Inflammatory macrophage treated with lipopolysaccharide for 1 hour (primary cell): ENCODE measurements at regions not wholly inside any gene's neighbourhood (a gene's known extent, or its start where the extent isn't known, plus 50 kb on each side); places are given as distances from the start of the nearest gene placed in this dataset.
"Not testable (repeated sequence)": the region's sequence is repeated elsewhere in the genome, so short reads cannot be mapped to it uniquely, and the experiment has no call there.

Experiments
- DNase-seq, 2 donors: peaks; one replicate each; pipeline ENCODE4 v3.0.0-alpha.2; 2020 to 2022

DNA sequence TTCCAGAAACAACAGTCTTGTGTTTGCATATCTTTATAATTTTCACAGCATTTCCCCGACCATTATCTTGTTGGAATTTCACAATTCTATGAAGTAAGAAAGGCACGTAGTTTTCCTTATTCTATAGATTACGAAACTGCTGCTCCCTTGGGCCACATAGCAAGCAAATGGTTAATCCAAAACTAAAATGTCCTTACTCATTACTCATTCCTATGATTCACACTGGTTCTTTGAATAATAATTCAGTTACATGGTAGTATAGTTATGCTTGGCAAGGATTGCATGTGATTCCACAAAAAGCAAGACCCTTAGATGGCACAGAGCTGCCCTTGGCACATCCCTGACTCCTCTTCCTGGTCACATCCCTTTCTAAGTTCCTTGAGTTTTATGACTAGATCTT is 51.2 kb downstream of the OR13H1 start:
- DNase-seq: no peak

DNA sequence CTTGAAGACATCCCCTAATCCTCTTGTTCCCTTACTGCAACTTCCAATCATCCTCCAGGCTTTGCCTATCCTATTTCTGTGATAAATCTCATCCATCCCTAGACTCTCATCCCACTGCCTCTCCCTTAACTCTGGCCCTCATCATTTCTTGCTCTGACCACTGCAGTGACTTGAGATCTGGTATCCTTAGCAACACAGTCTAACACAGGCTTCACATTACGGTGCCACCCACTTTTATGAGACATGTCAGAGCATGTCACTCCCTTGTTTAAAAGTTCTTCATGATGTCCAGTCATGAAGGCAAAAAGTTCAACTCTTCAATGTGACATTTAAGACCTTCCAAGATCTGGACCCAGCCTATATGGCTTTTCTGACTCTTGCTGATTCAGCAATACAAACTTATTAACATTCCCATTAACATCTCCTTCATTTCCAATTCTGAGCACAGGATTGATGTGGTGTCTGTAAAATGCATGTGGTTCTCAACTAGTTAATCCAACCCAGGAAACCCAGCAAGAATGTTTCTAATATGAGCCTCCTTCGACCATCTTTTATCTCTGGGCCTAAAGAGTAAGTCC is 64.0 kb downstream of the OR13H1 start:
- no peak for DNase-seq

- DNase-seq: no peak
Observed at GRCh38 chrX:131609480-131609879, 65.6 kb downstream of the OR13H1 start.

GRCh38 chrX:131613260-131613659 is 69.4 kb downstream of the OR13H1 start:
- DNase-seq: no peak

DNA sequence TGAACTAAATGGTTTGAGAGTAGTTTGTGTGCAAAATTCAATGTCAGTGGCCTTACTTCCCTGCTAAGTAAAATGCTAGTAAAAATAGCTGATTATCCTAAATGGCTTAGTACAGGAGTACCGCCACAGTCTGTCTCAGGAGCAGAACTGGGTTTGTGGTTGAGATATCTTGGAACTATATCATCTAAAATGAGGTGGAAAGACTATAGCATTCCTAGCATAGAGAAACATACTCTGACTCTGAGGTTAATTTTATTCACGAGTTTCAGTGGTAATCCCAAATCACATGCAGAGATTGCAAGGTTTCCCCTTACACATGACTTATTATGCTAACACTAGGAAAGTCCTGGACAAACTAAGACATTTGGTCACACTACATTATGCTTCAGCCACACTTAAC is 70.4 kb downstream of the OR13H1 start:
- no peak for DNase-seq

- DNase-seq: no peak
Observed at GRCh38 chrX:131617182-131617581, 73.3 kb downstream of the OR13H1 start.

DNA sequence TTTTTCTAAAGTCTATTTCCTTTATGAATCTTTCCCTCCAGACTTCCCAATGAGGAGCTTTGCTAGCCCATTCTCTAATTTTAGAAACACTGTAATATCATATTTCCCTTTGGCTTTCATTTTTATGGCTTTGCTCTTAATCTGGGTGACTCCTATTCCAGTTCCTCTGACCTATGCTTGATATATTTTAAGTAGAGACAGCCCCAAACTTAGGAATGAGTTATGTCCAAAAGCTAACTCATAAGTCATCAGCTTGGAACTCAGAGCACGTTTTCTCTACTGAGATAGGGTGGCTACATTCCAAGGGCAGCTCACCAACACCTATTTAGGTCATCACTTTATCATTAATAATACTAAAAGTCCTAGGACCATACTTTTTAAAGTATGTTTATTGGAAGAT is 77.8 kb downstream of the OR13H1 start:
- no peak for DNase-seq

DNA sequence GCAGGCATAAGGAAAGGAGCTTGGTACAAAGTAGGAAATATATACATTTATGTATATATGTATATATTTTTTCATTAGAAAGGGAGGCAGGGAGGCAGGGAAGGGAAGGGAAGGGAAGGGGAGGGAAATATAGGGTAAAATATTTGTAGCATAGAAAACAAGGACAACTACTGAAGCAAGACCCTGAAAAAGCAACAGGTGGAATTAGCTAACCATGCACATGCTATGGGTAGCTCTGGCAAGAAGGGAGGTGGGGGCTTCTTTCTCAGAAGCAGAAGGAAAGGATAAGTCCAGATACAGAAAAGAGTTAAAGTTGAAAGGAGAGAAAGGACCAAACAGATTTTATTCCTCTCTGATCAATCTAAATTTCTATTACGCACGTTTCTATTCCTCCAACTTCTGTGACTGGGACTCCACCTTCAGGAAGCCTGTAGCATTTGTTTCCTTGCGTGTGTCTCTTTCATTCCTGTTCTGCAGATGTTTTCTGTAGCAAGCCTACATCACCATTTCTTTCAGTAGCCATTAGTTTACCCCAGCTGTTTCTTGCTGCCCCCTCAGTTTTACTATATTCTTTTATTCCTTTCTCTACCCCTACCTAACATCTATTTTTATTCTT is 82.9 kb downstream of the OR13H1 start:
- DNase-seq: no peak

GRCh38 chrX:131630534-131630933 is 86.7 kb downstream of the OR13H1 start:
- DNase-seq: no peak

DNA sequence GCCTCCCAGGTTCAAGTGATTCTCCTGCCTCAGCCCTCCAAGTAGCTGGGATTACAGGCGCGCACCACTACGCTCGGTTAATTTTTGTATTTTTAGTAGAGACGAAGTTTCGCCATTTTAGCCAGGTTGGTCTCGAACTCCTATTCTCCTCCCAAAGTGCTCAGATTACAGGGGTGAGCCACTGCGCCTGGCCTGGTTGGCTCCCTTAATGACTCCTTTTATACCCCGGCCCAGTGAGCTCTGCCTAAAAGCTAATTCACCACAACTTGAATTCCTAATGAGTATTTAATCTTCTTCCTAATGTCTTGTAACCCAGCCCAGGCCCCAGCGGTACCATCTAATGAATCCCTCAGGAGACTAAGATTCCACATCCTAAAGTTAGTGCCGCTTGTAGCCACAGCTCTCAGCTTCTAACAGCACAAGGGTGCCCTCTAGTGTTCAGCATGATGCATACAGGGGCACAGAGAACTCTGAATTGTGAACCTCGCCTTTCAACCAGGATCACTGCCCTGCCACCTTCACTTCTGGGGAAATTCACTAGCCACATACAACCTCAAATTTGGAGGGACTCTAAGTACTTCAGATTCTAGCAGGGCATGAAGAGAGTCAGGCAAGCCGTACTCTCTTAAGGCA is 89.5 kb downstream of the OR13H1 start:
- peak; percentile 3 to 27 for DNase-seq

DNA sequence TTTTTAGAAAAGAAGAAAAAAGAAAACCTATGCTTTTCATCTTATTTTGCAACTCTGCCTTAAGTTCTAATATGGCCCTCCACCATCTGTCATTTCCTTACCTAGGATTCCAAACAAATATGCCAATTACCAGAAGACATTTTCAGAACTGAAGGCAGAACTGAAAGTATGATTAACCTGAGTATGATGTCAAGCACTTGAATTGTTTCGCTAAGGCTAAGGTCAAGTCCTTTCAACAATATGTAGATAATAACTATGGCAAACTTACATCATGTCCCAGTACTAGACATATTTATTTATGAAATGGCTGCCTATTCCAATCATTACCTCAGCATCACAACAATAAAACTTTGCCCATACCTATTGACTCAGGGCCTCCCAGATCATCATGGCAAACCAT is 91.0 kb downstream of the OR13H1 start:
- DNase-seq: no peak

DNA sequence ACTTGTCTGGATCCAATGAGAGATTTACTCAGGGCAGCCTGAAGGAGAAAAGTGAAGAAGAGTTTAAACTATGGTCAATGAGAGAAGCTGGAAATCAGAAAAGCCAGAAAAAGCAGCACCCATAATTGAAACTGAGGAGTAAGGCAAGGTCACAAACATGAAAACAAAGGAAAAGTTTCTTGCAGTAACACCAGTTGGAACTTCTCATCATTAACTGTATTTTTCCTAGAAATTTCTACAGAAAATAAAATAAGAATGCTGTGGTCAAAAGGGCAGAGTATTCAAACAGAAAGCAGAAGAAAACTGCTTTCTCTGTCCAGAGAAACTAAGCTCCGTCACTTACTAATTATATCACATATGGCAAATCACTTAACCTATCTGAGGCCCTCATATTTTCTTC is 102.2 kb downstream of the OR13H1 start:
- no peak for DNase-seq

DNA sequence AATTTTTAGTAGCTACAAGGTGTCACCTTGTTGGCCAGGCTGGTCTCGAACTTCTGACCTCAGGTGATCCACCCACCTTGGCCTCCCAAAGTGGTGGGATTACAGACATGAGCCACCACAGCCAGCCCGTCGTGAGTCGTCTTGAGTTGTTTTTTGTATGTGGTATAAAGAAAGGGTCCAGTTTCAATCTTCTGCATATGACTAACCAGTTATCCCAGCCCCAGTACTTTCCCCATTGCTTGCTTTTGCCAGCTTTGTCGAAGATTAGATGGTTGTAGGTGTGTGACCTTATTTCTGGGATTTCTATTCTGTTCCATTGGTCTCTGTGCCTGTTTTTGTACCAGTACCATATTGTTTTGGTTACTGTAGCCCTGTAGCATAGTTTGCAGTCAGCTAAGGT is 105.9 kb downstream of the OR13H1 start:
- no peak for DNase-seq

GRCh38 chrX:131650637-131651410 is 107.0 kb downstream of the OR13H1 start:
- no peak for DNase-seq

DNA sequence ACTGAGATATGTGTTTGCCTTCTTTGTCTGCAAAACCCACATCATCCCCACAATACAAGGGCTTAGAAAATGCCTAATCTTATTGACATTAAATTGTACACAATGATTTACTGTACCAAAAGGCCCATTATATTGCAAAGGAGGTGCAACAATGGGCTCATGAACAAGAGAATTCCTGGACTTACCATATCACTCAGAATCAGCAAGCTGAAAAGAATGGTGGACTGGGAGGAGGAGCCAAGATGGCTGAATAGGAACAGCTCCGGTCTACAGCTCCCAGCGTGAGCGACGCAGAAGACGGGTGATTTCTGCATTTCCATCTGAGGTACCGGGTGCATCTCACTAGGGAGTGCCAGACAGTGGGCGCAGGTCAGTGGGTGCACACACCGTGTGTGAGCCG is 119.9 kb downstream of the OR13H1 start:
- DNase-seq: not testable (repeated sequence)

GRCh38 chrX:131671735-131672134 is 127.9 kb downstream of the OR13H1 start:
- no peak for DNase-seq

DNA sequence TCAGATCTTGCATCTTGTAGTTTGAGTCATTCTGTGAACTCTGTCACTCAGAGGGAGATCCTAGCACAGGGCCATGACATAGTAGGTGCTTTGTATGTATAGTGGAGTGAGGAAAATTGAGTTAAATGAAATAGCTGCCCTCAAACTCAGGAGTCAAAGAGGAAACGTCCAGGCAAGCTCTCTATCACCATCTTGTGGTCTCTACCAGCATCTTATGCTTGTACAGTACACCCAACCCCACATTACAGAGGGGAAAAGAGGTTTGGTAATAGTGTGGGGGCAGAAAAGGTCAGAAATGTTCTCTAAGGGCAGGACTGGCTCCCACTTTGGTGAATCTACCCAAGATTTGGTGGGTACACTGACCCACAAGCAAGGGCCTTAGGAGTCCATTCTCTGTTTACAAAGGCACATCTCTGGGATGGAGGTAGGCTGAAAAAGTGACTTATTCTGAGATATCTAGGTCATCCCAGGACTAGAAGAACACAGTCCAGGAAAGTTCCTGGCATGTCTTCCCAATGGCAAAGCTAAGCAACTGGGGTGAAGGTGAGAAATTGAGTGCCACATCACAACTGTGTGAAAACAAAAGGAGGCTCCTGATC is 131.8 kb downstream of the OR13H1 start:
- DNase-seq: no peak

GRCh38 chrX:131677655-131678628 is 134.1 kb downstream of the OR13H1 start:
- peak in 1 of 2 donors; percentile 22 for DNase-seq

DNA sequence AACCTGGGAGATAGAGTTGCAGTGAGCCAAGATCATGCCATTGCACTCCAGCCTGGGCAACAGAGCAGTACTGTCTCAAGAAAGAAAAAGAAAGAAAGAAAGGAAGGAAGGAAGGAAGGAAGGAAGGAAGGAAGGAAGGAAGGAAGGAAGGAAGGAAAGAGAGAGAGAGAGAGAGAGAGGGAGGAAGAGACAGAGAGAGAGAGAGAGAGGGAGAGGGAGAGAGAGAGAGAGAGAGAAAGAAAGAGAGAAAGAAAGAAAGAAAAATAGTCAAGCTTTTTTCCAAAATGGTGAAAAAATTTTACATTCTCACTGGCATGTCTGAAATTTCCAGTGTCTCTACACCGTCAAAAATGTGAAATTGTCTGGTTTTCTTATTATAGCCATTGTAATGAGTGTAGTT is 138.9 kb downstream of the OR13H1 start:
- not testable (repeated sequence) for DNase-seq

GRCh38 chrX:131693359-131693758 is 149.5 kb downstream of the OR13H1 start:
- DNase-seq: no peak

- DNase-seq: not testable (repeated sequence)
Observed at GRCh38 chrX:131696989-131697388, 153.1 kb downstream of the OR13H1 start.

- DNase-seq: no peak
Observed at GRCh38 chrX:131703646-131704045, 159.8 kb downstream of the OR13H1 start.
